Activated CD4-positive, CD25-positive, alpha-beta regulatory T cell treated with anti-CD3 and anti-CD28 coated beads, Interleukin-2, amount 50 U/mL, for 24 hours (primary cell): ENCODE measurements at regions not wholly inside any gene's neighbourhood (a gene's known extent, or its start where the extent isn't known, plus 50 kb on each side); places are given as distances from the start of the nearest gene placed in this dataset.
A peak's percentile ranks its signal among the peaks of the same experiment; 100 is the strongest.
"Not testable (repeated sequence)": the region's sequence is repeated elsewhere in the genome, so short reads cannot be mapped to it uniquely, and the experiment has no call there.

Source experiments
- ATAC-seq, 2 donors: fragments of 150-1000 bp; cut with Tn5 transposase; one replicate each; pipeline ENCODE4 v1.10.0; 2021; ENCODE audit warnings: mild to moderate bottlenecking in 1 of 2, moderate library complexity in 1 of 2

GRCh38 chr10:2918489-2918888, 148.9 kb upstream of the PFKP start:
- no peak for ATAC-seq

GRCh38 chr10:2917926-2918325, 149.4 kb upstream of the PFKP start:
- no peak for ATAC-seq

GRCh38 chr10:2915412-2915811, 151.9 kb upstream of the PFKP start:
- no peak for ATAC-seq

- ATAC-seq: no peak
Observed at GRCh38 chr10:2914741-2915140, 152.6 kb upstream of the PFKP start.

- no peak for ATAC-seq
Observed at GRCh38 chr10:2913474-2913873, 153.9 kb upstream of the PFKP start.

- ATAC-seq: no peak
Observed at GRCh38 chr10:2910656-2911055, 156.7 kb upstream of the PFKP start.

- ATAC-seq: no peak
Observed at GRCh38 chr10:2909921-2910320, 157.4 kb upstream of the PFKP start.

GRCh38 chr10:2908851-2909630, 158.3 kb upstream of the PFKP start:
- ATAC-seq: peak; percentile 46 to 58

- no peak for ATAC-seq
Observed at GRCh38 chr10:2906974-2907373, 160.4 kb upstream of the PFKP start.

GRCh38 chr10:2905851-2906250, 161.5 kb upstream of the PFKP start:
- ATAC-seq: no peak

- no peak for ATAC-seq
Observed at GRCh38 chr10:2900530-2900929, 166.8 kb upstream of the PFKP start.

- no peak for ATAC-seq
Observed at GRCh38 chr10:2899246-2899951, 167.9 kb upstream of the PFKP start.

- ATAC-seq: no peak
Observed at GRCh38 chr10:2898509-2898860, 168.9 kb upstream of the PFKP start.

- peak; percentile 61 to 69 for ATAC-seq
Observed at GRCh38 chr10:2897619-2898508, 169.5 kb upstream of the PFKP start.

- not testable (repeated sequence) for ATAC-seq
Observed at GRCh38 chr10:2896334-2896733, 171.0 kb upstream of the PFKP start.

GRCh38 chr10:2895594-2896196, 171.7 kb upstream of the PFKP start:
- no peak for ATAC-seq

GRCh38 chr10:2893991-2894390, 173.4 kb upstream of the PFKP start:
- no peak for ATAC-seq

- ATAC-seq: no peak
Observed at GRCh38 chr10:2893158-2893845, 174.0 kb upstream of the PFKP start.

- ATAC-seq: no peak
Observed at GRCh38 chr10:2891770-2892124, 175.6 kb upstream of the PFKP start.

GRCh38 chr10:2891073-2891769, 176.1 kb upstream of the PFKP start:
- no peak for ATAC-seq

GRCh38 chr10:2890093-2890492, 177.3 kb upstream of the PFKP start:
- ATAC-seq: no peak
